CD14-positive monocyte (primary cell): ENCODE measurements at regions not wholly inside any gene's neighbourhood (a gene's known extent, or its start where the extent isn't known, plus 50 kb on each side); places are given as distances from the start of the nearest gene placed in this dataset.

Source experiments
- DNase-seq, 3 donors: peaks; one replicate each; pipeline ENCODE4 v3.0.0-alpha.2; 2011 to 2022
- H2AFZ ChIP-seq: 2 replicates; pipeline ENCODE4 v1.6.0; 2012; ENCODE audit warnings: mild to moderate bottlenecking, low read depth, low read length, inconsistent platforms; ENCODE audit not compliant: insufficient read depth, poor library complexity, severe bottlenecking
- H3K27ac ChIP-seq, 2 donors: 1 replicate in 1 of 2; 2 replicates in 1 of 2; pipeline ENCODE4 v1.5.1; 2012 to 2013; ENCODE audit warnings: low read length in 2 of 2, control low read depth in 1 of 2, inconsistent platforms in 1 of 2, low read depth in 1 of 2, mild to moderate bottlenecking in 1 of 2
- H3K27me3 ChIP-seq, 2 donors: one replicate each; pipeline versions ENCODE4 v1.6.0 to v1.6.1; 2011 to 2013; ENCODE audit warnings: low read length in 2 of 2; ENCODE audit not compliant: control insufficient read depth in 2 of 2, insufficient read depth in 2 of 2
- H3K36me3 ChIP-seq, 2 donors: replicated peaks in 1 of 2; 1 replicate in 1 of 2; 2 replicates in 1 of 2; pipeline versions ENCODE4 v1.5.1 to v1.6.1; 2012 to 2013; ENCODE audit warnings: low read length in 2 of 2, control low read depth in 1 of 2, inconsistent platforms in 1 of 2, mild to moderate bottlenecking in 1 of 2; ENCODE audit not compliant: insufficient read depth in 2 of 2, control insufficient read depth in 1 of 2
- H3K4me1 ChIP-seq, 2 donors: 1 replicate in 1 of 2; 2 replicates in 1 of 2; pipeline versions ENCODE4 v1.5.1 to v1.6.1; 2012 to 2013; ENCODE audit warnings: low read length in 2 of 2, control low read depth in 1 of 2, inconsistent platforms in 1 of 2, mild to moderate bottlenecking in 1 of 2, moderate library complexity in 1 of 2; ENCODE audit not compliant: insufficient read depth in 2 of 2, control insufficient read depth in 1 of 2
- H3K4me2 ChIP-seq: replicated peaks from 2 replicates; pipeline ENCODE3; 2012; ENCODE audit warnings: low read length, moderate library complexity, mild to moderate bottlenecking; ENCODE audit not compliant: poor library complexity, severe bottlenecking; ENCODE audit errors: extremely low read depth
- H3K4me3 ChIP-seq, 3 experiments: fragments of 200-600 bp in 1 of 3; sonication (generic) in 1 of 3; replicated peaks in 1 of 3; 1 replicate in 2 of 3; 2 replicates in 1 of 3; pipeline ENCODE4 v1.5.1; 2011 to 2013; ENCODE audit warnings: low read length in 3 of 3, mild to moderate bottlenecking in 3 of 3, control low read depth in 2 of 3, low read depth in 2 of 3, inconsistent platforms in 1 of 3, moderate library complexity in 1 of 3
- H3K79me2 ChIP-seq: 2 replicates; pipeline ENCODE4 v1.6.0; 2012; ENCODE audit warnings: mild to moderate bottlenecking, control low read depth, inconsistent platforms, low read length, moderate library complexity; ENCODE audit not compliant: insufficient read depth
- H3K9ac ChIP-seq: 2 replicates; pipeline ENCODE4 v1.6.0; 2017; ENCODE audit warnings: low read length, mild to moderate bottlenecking; ENCODE audit not compliant: insufficient read depth, poor library complexity, severe bottlenecking
- H3K9me3 ChIP-seq, 2 donors: replicated peaks in 1 of 2; 1 replicate in 1 of 2; 2 replicates in 1 of 2; pipeline versions ENCODE4 v1.5.1 to v1.6.1; 2012 to 2013; ENCODE audit warnings: low read length in 2 of 2, control low read depth in 1 of 2; ENCODE audit not compliant: control insufficient read depth in 1 of 2, insufficient read depth in 1 of 2
- H4K20me1 ChIP-seq: 2 replicates; pipeline ENCODE4 v1.6.0; 2012; ENCODE audit warnings: mild to moderate bottlenecking, low read length, control low read depth, moderate library complexity; ENCODE audit not compliant: insufficient read depth
- H3K27ac Mint-ChIP-seq, 7 donors: one replicate each; pipeline ENCODE4 v1.8.0; 2020; ENCODE audit warnings: mild to moderate bottlenecking in 7 of 7, mixed read lengths in 7 of 7, moderate library complexity in 6 of 7, inconsistent platforms in 2 of 7
- H3K27me3 Mint-ChIP-seq, 3 donors: one replicate each; pipeline ENCODE4 v1.8.0; 2021 to 2022; ENCODE audit warnings: low read depth in 3 of 3, mild to moderate bottlenecking in 3 of 3, mixed read lengths in 3 of 3, moderate library complexity in 3 of 3, inconsistent platforms in 1 of 3
- H3K36me3 Mint-ChIP-seq, 2 donors: one replicate each; pipeline ENCODE4 v1.8.0; 2020; ENCODE audit warnings: mixed read lengths in 2 of 2, inconsistent platforms in 1 of 2, mild to moderate bottlenecking in 1 of 2
- H3K4me1 Mint-ChIP-seq: one replicate; pipeline ENCODE4 v1.8.0; 2020; ENCODE audit warnings: mild to moderate bottlenecking, mixed read lengths
- H3K4me3 Mint-ChIP-seq, 2 donors: one replicate each; pipeline ENCODE4 v1.8.0; 2020; ENCODE audit warnings: mild to moderate bottlenecking in 2 of 2, mixed read lengths in 2 of 2, moderate library complexity in 1 of 2
- H3K9me3 Mint-ChIP-seq, 7 donors: one replicate each; pipeline ENCODE4 v1.8.0; 2020 to 2022; ENCODE audit warnings: mixed read lengths in 7 of 7, mild to moderate bottlenecking in 6 of 7, moderate library complexity in 6 of 7, inconsistent platforms in 2 of 7
- CTCF ChIP-seq: fragments of 200-600 bp; IDR thresholded peaks from one replicate; pipeline ENCODE4 v1.8.0; 2022; ENCODE audit warnings: antibody characterized with exemption, mild to moderate bottlenecking
- WGBS: methylation state at CpG from one replicate; pipeline ENCODE4 v1.1.5; 2013; ENCODE audit warnings: missing lambda C conversion rate; ENCODE audit not compliant: insufficient coverage; 5-methylcytosine and 5-hydroxymethylcytosine counted together
- intact Hi-C, 2 donors: fragments of 100-400 bp; cut with micrococcal nuclease; formaldehyde crosslinking; loops; one replicate each; pipeline versions ENCODE4 v1.15.0 to v1.15.1; 2023

DNA sequence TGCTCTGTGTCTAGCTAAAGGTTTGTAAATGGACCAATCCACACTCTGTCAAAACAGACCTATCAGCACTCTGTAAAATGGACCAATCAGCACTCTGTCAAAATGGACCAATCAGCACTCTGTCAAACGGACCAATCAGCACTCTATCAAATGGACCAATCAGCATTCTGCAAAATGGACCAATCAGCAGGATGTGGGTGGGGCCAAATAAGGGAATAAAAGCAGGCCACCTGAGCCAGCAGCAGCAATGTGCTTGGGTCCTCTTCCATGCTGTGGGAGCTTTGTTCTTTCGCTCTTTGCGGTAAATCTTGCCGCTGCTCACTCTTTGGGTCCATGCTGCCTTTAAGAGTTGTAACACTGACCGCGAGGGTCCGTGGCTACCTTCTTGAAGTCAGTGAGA is 740.5 kb upstream of the POM121L12 start:
- no peaks in the 10 kb centered on the region for H3K36me3 Mint-ChIP-seq
- no peaks in the 10 kb centered on the region for H3K27me3 Mint-ChIP-seq
- Histone ChIP-seq H3K4me1 (no peaks in the 10 kb centered on the region), H3K27ac (no peak overlapping the region), H3K36me3 (no peaks in the 10 kb centered on the region), H3K4me3 (no peak overlapping the region), H3K4me2 (no peak overlapping the region), H2AFZ (no peak overlapping the region), H3K9ac (no peak overlapping the region), H3K9me3 (peaks cover 19% of the 10 kb centered on the region in 2 donors), H3K27me3 (no peaks in the 10 kb centered on the region), H3K79me2 (no peaks in the 10 kb centered on the region), H4K20me1 (no peaks in the 10 kb centered on the region)
- no peak overlapping the region for H3K27ac Mint-ChIP-seq
- DNase-seq: no peak
- no peak for TF ChIP-seq CTCF
- peaks cover 6 to 25% (median 10%) of the 10 kb centered on the region in 7 donors for H3K9me3 Mint-ChIP-seq
- intact Hi-C loops: no loop called here
- WGBS: 92% methylated on average over 6 of the region's 7 CpGs
- H3K4me1 Mint-ChIP-seq: no peaks in the 10 kb centered on the region
- no peak overlapping the region for H3K4me3 Mint-ChIP-seq

- Histone ChIP-seq H4K20me1 (no peaks in the 10 kb centered on the region), H3K4me3 (no peak overlapping the region), H2AFZ (no peak overlapping the region), H3K79me2 (no peaks in the 10 kb centered on the region), H3K27me3 (no peaks in the 10 kb centered on the region), H3K4me1 (no peaks in the 10 kb centered on the region), H3K9me3 (peaks cover 10% of the 10 kb centered on the region in 2 donors), H3K9ac (no peak overlapping the region), H3K27ac (no peak overlapping the region), H3K36me3 (no peaks in the 10 kb centered on the region), H3K4me2 (no peak overlapping the region)
- H3K4me3 Mint-ChIP-seq: no peak overlapping the region
- H3K4me1 Mint-ChIP-seq: no peaks in the 10 kb centered on the region
- DNase-seq: no peak
- no peak for TF ChIP-seq CTCF
- no CpG with 5 or more reads among the region's 2 CpGs for WGBS
- peaks cover 0 to 13% (median 2%) of the 10 kb centered on the region in 7 donors for H3K9me3 Mint-ChIP-seq
- intact Hi-C loops: no loop called here
- H3K36me3 Mint-ChIP-seq: no peaks in the 10 kb centered on the region
- no peak overlapping the region for H3K27ac Mint-ChIP-seq
- no peaks in the 10 kb centered on the region for H3K27me3 Mint-ChIP-seq
These were observed 746.2 kb upstream of the POM121L12 start for GRCh38 chr7:52289247-52289646.
